ENCODE measurements at regions not wholly inside any gene's neighbourhood (a gene's known extent, or its start where the extent isn't known, plus 50 kb on each side); places are given as distances from the start of the nearest gene placed in this dataset.

- no peak for DNase-seq
- ChIA-PET POLR2A (no interaction called here), CTCF (no interaction called here)
- no peak for ATAC-seq (ENCODE audit: poor library complexity)
- no peaks in the 10 kb centered on the region for H3K4me1 ChIP-seq (ENCODE audit: insufficient read depth, low read length)
- TF ChIP-seq CTCF (IDR thresholded peaks at IDR 0.05) = no peak
- H3K27me3 ChIP-seq (ENCODE audit: control insufficient read depth in 1 of 2, insufficient read depth in 2 of 2, low read length in 2 of 2) = no peaks in the 10 kb centered on the region
- Mint-ChIP-seq H3K4me3 (no peak overlapping the region), H3K27ac (no peak overlapping the region), H3K27me3 (no peaks in the 10 kb centered on the region), H3K36me3 (ENCODE audit: low read depth) (no peaks in the 10 kb centered on the region), H3K9me3 (no peaks in the 10 kb centered on the region), H3K4me1 (ENCODE audit: low read depth) (no peaks in the 10 kb centered on the region)
- H3K27ac ChIP-seq (ENCODE audit: low read depth in 1 of 2, low read length in 2 of 2) = no peak overlapping the region
- no peaks in the 10 kb centered on the region for H3K36me3 ChIP-seq (ENCODE audit: insufficient read depth, low read length)
- H3K4me3 ChIP-seq (ENCODE audit: low read length) = no peak overlapping the region
- H3K9me3 ChIP-seq (ENCODE audit: control insufficient read depth in 1 of 2, insufficient read depth in 1 of 2, low read length in 2 of 2) = no peaks in the 10 kb centered on the region
- intact Hi-C loops (cut with DNase I, micrococcal nuclease) = no loop called here
Measured at GRCh38 chr13:107822006-107822405, 393.3 kb downstream of the LIG4 start.

- H3K27ac Mint-ChIP-seq = no peak overlapping the region
- ChIA-PET CTCF (no interaction called here), POLR2A (no interaction called here)
- no peaks in the 10 kb centered on the region for H3K4me1 Mint-ChIP-seq (ENCODE audit: low read depth)
- DNase-seq = no peak
- H3K27me3 ChIP-seq (ENCODE audit: control insufficient read depth in 1 of 2, insufficient read depth in 2 of 2, low read length in 2 of 2) = no peaks in the 10 kb centered on the region
- H3K4me1 ChIP-seq (ENCODE audit: insufficient read depth, low read length) = no peaks in the 10 kb centered on the region
- ATAC-seq (ENCODE audit: poor library complexity) = no peak
- H3K27ac ChIP-seq (ENCODE audit: low read depth in 1 of 2, low read length in 2 of 2) = no peak overlapping the region
- no peaks in the 10 kb centered on the region for H3K36me3 ChIP-seq (ENCODE audit: insufficient read depth, low read length)
- TF ChIP-seq CTCF (IDR thresholded peaks at IDR 0.05) = no peak
- H3K36me3 Mint-ChIP-seq (ENCODE audit: low read depth) = no peaks in the 10 kb centered on the region
- H3K9me3 ChIP-seq (ENCODE audit: control insufficient read depth in 1 of 2, insufficient read depth in 1 of 2, low read length in 2 of 2) = no peaks in the 10 kb centered on the region
- H3K4me3 Mint-ChIP-seq = no peak overlapping the region
- no peaks in the 10 kb centered on the region for H3K9me3 Mint-ChIP-seq
- intact Hi-C loops (cut with DNase I, micrococcal nuclease) = no loop called here
- no peaks in the 10 kb centered on the region for H3K27me3 Mint-ChIP-seq
- no peak overlapping the region for H3K4me3 ChIP-seq (ENCODE audit: low read length)
Measured at GRCh38 chr13:107821492-107821891, 393.8 kb downstream of the LIG4 start.

- H3K27me3 Mint-ChIP-seq = no peaks in the 10 kb centered on the region
- intact Hi-C loops (cut with DNase I, micrococcal nuclease) = no loop called here
- no peaks in the 10 kb centered on the region for H3K4me1 Mint-ChIP-seq (ENCODE audit: low read depth)
- no peaks in the 10 kb centered on the region for H3K9me3 Mint-ChIP-seq
- CTCF ChIA-PET = interaction anchor here (0.7 kb wide), 1 partner anchor 9 kb away, joined by 3 read pairs; no protein-coding TSS in a partner anchor
- Histone ChIP-seq H3K27me3 (ENCODE audit: control insufficient read depth in 1 of 2, insufficient read depth in 2 of 2, low read length in 2 of 2) (no peaks in the 10 kb centered on the region), H3K4me1 (ENCODE audit: insufficient read depth, low read length) (no peaks in the 10 kb centered on the region), H3K9me3 (ENCODE audit: control insufficient read depth in 1 of 2, insufficient read depth in 1 of 2, low read length in 2 of 2) (no peaks in the 10 kb centered on the region), H3K4me3 (ENCODE audit: low read length) (no peak overlapping the region), H3K36me3 (ENCODE audit: insufficient read depth, low read length) (no peaks in the 10 kb centered on the region), H3K27ac (ENCODE audit: low read depth in 1 of 2, low read length in 2 of 2) (no peak overlapping the region)
- H3K4me3 Mint-ChIP-seq = no peak overlapping the region
- H3K36me3 Mint-ChIP-seq (ENCODE audit: low read depth) = no peaks in the 10 kb centered on the region
- TF ChIP-seq CTCF (IDR thresholded peaks at IDR 0.05) = no peak
- ATAC-seq (ENCODE audit: poor library complexity) = no peak
- POLR2A ChIA-PET = no interaction called here
- DNase-seq = no peak
- no peak overlapping the region for H3K27ac Mint-ChIP-seq
Measured at GRCh38 chr13:107819071-107819470, 396.3 kb downstream of the LIG4 start.

All from CD4-positive, alpha-beta T cell (primary cell).